Kidney (tissue), 13 donors: ENCODE measurements at regions not wholly inside any gene's neighbourhood (a gene's known extent, or its start where the extent isn't known, plus 50 kb on each side); places are given as distances from the start of the nearest gene placed in this dataset.
"Not testable (repeated sequence)": the region's sequence is repeated elsewhere in the genome, so short reads cannot be mapped to it uniquely, and the experiment has no call there.

Experiments used
- DNase-seq, 5 donors: peaks; one replicate each; pipeline ENCODE4 v3.0.0-alpha.2; 2013 to 2020
- FAIRE-seq: peaks from 2 replicates; lab custom pipeline; 2012; peaks lifted over from hg19 to GRCh38; lab: Jason Lieb, UNC
- H3K27ac ChIP-seq, 2 donors: one replicate each; pipeline ENCODE4 v1.7.0; 2013; ENCODE audit warnings: low read depth in 2 of 2, low read length in 2 of 2, inconsistent platforms in 1 of 2
- H3K27me3 ChIP-seq: one replicate; pipeline ENCODE4 v1.7.1; 2013; ENCODE audit warnings: low read length, inconsistent platforms; ENCODE audit not compliant: control insufficient read depth, insufficient read depth
- H3K36me3 ChIP-seq, 3 donors: one replicate each; pipeline versions ENCODE4 v1.7.0 to v1.7.1; 2013; ENCODE audit warnings: low read length in 3 of 3, control low read depth in 1 of 3, inconsistent platforms in 1 of 3; ENCODE audit not compliant: insufficient read depth in 3 of 3, control insufficient read depth in 2 of 3
- H3K4me1 ChIP-seq, 3 donors: one replicate each; pipeline versions ENCODE4 v1.7.0 to v1.7.1; 2013; ENCODE audit warnings: low read length in 3 of 3, inconsistent platforms in 1 of 3, low read depth in 1 of 3; ENCODE audit not compliant: control insufficient read depth in 2 of 3, insufficient read depth in 2 of 3
- H3K4me3 ChIP-seq, 3 donors: one replicate each; pipeline versions ENCODE4 v1.7.0 to v1.8.1; 2013; ENCODE audit warnings: low read length in 3 of 3, control low read depth in 1 of 3, inconsistent platforms in 1 of 3
- H3K9ac ChIP-seq, 3 donors: one replicate each; pipeline versions ENCODE4 v1.7.0 to v1.7.1; 2013; ENCODE audit warnings: low read length in 3 of 3, control low read depth in 1 of 3, inconsistent platforms in 1 of 3
- H3K9me3 ChIP-seq, 3 donors: one replicate each; pipeline versions ENCODE4 v1.7.0 to v1.7.1; 2013; ENCODE audit warnings: low read length in 3 of 3, control low read depth in 1 of 3, inconsistent platforms in 1 of 3; ENCODE audit not compliant: control insufficient read depth in 2 of 3, insufficient read depth in 1 of 3
- CTCF ChIP-seq: IDR thresholded peaks from 3 replicates; pipeline ENCODE4 v1.5.1; 2012; ENCODE audit warnings: mild to moderate bottlenecking, moderate library complexity, borderline replicate concordance; ENCODE audit not compliant: insufficient read depth; ENCODE audit errors: extremely low read depth
- intact Hi-C: fragments of 100-400 bp; cut with DNase I; formaldehyde crosslinking; loops from one replicate; pipeline ENCODE4 v1.11.1; 2022
- donor health status: control.
- donor health status: control.
- donor health status: control.
- donor health status: control.
- donor health status: control.
- donor health status: DM: yes; HTN: yes; CAD: no.
- donor health status: Normal renal cell carcinoma (clear cell type).

GRCh38 chr15:92753591-92753990 lies 98.0 kb upstream of the FAM174B start:
- DNase-seq (no peak), FAIRE-seq (no peak)
- Histone ChIP-seq H3K9me3 (no peaks in the 10 kb centered on the region), H3K27ac (no peak overlapping the region), H3K4me3 (no peak overlapping the region), H3K4me1 (no peaks in the 10 kb centered on the region), H3K27me3 (no peaks in the 10 kb centered on the region), H3K36me3 (no peaks in the 10 kb centered on the region), H3K9ac (no peak overlapping the region)
- intact Hi-C loops, result no loop called here
- no peak for TF ChIP-seq CTCF

GRCh38 chr15:92763459-92763858 lies 107.9 kb upstream of the FAM174B start:
- H3K27me3 ChIP-seq, result no peaks in the 10 kb centered on the region
- DNase-seq, result no peak
- no peak overlapping the region for H3K4me3 ChIP-seq
- no peak for TF ChIP-seq CTCF
- no peaks in the 10 kb centered on the region for H3K4me1 ChIP-seq
- H3K9ac ChIP-seq, result no peak overlapping the region
- no peak overlapping the region for H3K27ac ChIP-seq
- no peaks in the 10 kb centered on the region for H3K9me3 ChIP-seq
- no peak for FAIRE-seq
- H3K36me3 ChIP-seq, result no peaks in the 10 kb centered on the region
- intact Hi-C loops, result no loop called here

GRCh38 chr15:92768131-92768530 lies 112.6 kb upstream of the FAM174B start:
- FAIRE-seq, H3K9ac ChIP-seq, H3K36me3 ChIP-seq, DNase-seq, H3K27ac ChIP-seq, H3K27me3 ChIP-seq, H3K4me1 ChIP-seq, intact Hi-C loops, H3K4me3 ChIP-seq, H3K9me3 ChIP-seq: not testable (repeated sequence)

- no peak for TF ChIP-seq CTCF
- intact Hi-C loops, result no loop called here
- no peaks in the 10 kb centered on the region for H3K4me1 ChIP-seq
- no peak overlapping the region for H3K9ac ChIP-seq
- no peaks in the 10 kb centered on the region for H3K27me3 ChIP-seq
- no peak overlapping the region for H3K4me3 ChIP-seq
- FAIRE-seq, result no peak
- no peak for DNase-seq
- H3K9me3 ChIP-seq, result no peaks in the 10 kb centered on the region
- no peak overlapping the region for H3K27ac ChIP-seq
- H3K36me3 ChIP-seq, result no peaks in the 10 kb centered on the region
These were observed 115.1 kb upstream of the FAM174B start for GRCh38 chr15:92770641-92771040.
